Astrocyte (in vitro differentiated cells and primary cell): ENCODE measurements at regions not wholly inside any gene's neighbourhood (a gene's known extent, or its start where the extent isn't known, plus 50 kb on each side); places are given as distances from the start of the nearest gene placed in this dataset.

ENCODE experiments used
- EZH2 ChIP-seq: IDR thresholded peaks from 2 replicates; pipeline ENCODE4 v1.6.1; 2012; ENCODE audit warnings: mild to moderate bottlenecking, low read length, inconsistent platforms; ENCODE audit not compliant: insufficient read depth
- TF ChIP-seq, protein P1 (sequence below): IDR thresholded peaks from 2 replicates; pipeline ENCODE4 v1.5.1; 2011; ENCODE audit warnings: low read depth, mild to moderate bottlenecking, inconsistent platforms, low read length, moderate library complexity; ENCODE audit not compliant: insufficient read depth

DNA sequence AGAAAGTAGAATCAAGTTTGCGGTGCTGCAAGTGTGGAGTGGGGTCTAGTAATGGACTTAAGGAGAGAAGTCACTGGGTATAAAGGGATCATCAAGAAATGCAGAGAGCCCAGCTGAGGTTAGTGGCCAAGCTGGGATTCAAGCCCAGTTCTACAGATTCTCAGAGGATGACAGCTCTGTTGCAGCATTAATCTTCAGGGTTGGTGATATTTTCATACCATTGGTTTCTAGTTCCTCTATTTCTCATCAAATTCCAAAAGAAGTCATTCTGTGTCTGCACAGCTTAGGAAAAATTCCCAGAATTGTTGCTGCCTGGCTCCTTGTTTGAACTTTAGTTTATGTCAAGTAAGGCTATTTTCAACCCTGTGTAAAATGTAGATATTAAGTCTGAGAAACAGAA lies 169.5 kb upstream of the NTF3 start:
- no peak for TF ChIP-seq EZH2
- TF ChIP-seq, protein P1, sequence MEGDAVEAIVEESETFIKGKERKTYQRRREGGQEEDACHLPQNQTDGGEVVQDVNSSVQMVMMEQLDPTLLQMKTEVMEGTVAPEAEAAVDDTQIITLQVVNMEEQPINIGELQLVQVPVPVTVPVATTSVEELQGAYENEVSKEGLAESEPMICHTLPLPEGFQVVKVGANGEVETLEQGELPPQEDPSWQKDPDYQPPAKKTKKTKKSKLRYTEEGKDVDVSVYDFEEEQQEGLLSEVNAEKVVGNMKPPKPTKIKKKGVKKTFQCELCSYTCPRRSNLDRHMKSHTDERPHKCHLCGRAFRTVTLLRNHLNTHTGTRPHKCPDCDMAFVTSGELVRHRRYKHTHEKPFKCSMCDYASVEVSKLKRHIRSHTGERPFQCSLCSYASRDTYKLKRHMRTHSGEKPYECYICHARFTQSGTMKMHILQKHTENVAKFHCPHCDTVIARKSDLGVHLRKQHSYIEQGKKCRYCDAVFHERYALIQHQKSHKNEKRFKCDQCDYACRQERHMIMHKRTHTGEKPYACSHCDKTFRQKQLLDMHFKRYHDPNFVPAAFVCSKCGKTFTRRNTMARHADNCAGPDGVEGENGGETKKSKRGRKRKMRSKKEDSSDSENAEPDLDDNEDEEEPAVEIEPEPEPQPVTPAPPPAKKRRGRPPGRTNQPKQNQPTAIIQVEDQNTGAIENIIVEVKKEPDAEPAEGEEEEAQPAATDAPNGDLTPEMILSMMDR: no peak
